Panc1 (cell line): ENCODE measurements at regions not wholly inside any gene's neighbourhood (a gene's known extent, or its start where the extent isn't known, plus 50 kb on each side); places are given as distances from the start of the nearest gene placed in this dataset.

Experiments used
- CTCF ChIP-seq: fragments of 450-650 bp; IDR thresholded peaks from 2 replicates; pipeline ENCODE4 v1.5.1; 2017; ENCODE audit warnings: mild to moderate bottlenecking
- POLR2AphosphoS5 ChIP-seq: IDR thresholded peaks from 2 replicates; pipeline ENCODE4 v1.6.1; 2012; ENCODE audit warnings: mild to moderate bottlenecking, low read depth, low read length, moderate library complexity
- REST ChIP-seq, 2 experiments: IDR thresholded peaks; 2 replicates each; pipeline ENCODE4 v1.6.1; 2011 to 2012; ENCODE audit warnings: low read depth in 2 of 2, control low read depth in 1 of 2, low read length in 1 of 2, mild to moderate bottlenecking in 1 of 2, moderate library complexity in 1 of 2; ENCODE audit not compliant: insufficient read depth in 1 of 2

GRCh38 chr1:78427506-78427905 is 63.3 kb upstream of the PTGFR start:
- TF ChIP-seq CTCF (no peak), REST (IDR thresholded peaks at IDR 0.05; ENCODE audit: insufficient read depth in 1 of 2, low read depth in 2 of 2, low read length in 1 of 2) (no peak), POLR2AphosphoS5 (no peak)
